Ishikawa (cell line): ENCODE measurements at regions not wholly inside any gene's neighbourhood (a gene's known extent, or its start where the extent isn't known, plus 50 kb on each side); places are given as distances from the start of the nearest gene placed in this dataset.

Source experiments
- CEBPB ChIP-seq: IDR thresholded peaks from 2 replicates; pipeline ENCODE4 v1.6.1; 2012
- CREB1 ChIP-seq: IDR thresholded peaks from 2 replicates; pipeline ENCODE4 v1.6.1; 2012; ENCODE audit warnings: low read depth
- EGR1 ChIP-seq: IDR thresholded peaks from 2 replicates; pipeline ENCODE4 v1.6.1; 2012
- EP300 ChIP-seq: IDR thresholded peaks from 2 replicates; pipeline ENCODE4 v1.6.1; 2012; ENCODE audit warnings: borderline replicate concordance
- FOXM1 ChIP-seq: IDR thresholded peaks from 2 replicates; pipeline ENCODE4 v1.6.1; 2012; ENCODE audit warnings: low read depth, borderline replicate concordance
- MAX ChIP-seq: IDR thresholded peaks from 2 replicates; pipeline ENCODE4 v1.6.1; 2012
- NFIC ChIP-seq: IDR thresholded peaks from 2 replicates; pipeline ENCODE4 v1.6.1; 2012
- RAD21 ChIP-seq: IDR thresholded peaks from 2 replicates; pipeline ENCODE4 v1.6.1; 2012; ENCODE audit warnings: low read depth
- TAF1 ChIP-seq: IDR thresholded peaks from 2 replicates; pipeline ENCODE4 v1.6.1; 2012; ENCODE audit warnings: low read depth, mild to moderate bottlenecking
- TCF12 ChIP-seq: IDR thresholded peaks from 2 replicates; pipeline ENCODE4 v1.6.1; 2012; ENCODE audit warnings: low read depth
- TEAD4 ChIP-seq: IDR thresholded peaks from 2 replicates; pipeline ENCODE4 v1.6.1; 2012
- USF1 ChIP-seq: IDR thresholded peaks from 2 replicates; pipeline ENCODE4 v1.6.1; 2012
- YY1 ChIP-seq: IDR thresholded peaks from 2 replicates; pipeline ENCODE4 v1.6.1; 2012; ENCODE audit warnings: low read depth
- ZBTB7A ChIP-seq: IDR thresholded peaks from 2 replicates; pipeline ENCODE4 v1.6.1; 2012; ENCODE audit warnings: low read depth
- TF ChIP-seq, protein P1 (sequence below): IDR thresholded peaks from 2 replicates; pipeline ENCODE4 v1.6.1; 2012; ENCODE audit warnings: low read depth, mild to moderate bottlenecking

- no peak for TF ChIP-seq MAX
- TF ChIP-seq RAD21 = no peak
- TF ChIP-seq CEBPB = no peak
- no peak for TF ChIP-seq USF1
- no peak for TF ChIP-seq CREB1
- TF ChIP-seq NFIC = no peak
- no peak for TF ChIP-seq EP300
- no peak for TF ChIP-seq EGR1
- no peak for TF ChIP-seq TCF12
- no peak for TF ChIP-seq ZBTB7A
- no peak for TF ChIP-seq TEAD4
Observed at GRCh38 chr4:104022226-104022625, 302.4 kb upstream of the TACR3 start.

- TF ChIP-seq FOXM1 = no peak
- no peak for TF ChIP-seq CREB1
- no peak for TF ChIP-seq MAX
- no peak for TF ChIP-seq YY1
- TF ChIP-seq CEBPB = no peak
- TF ChIP-seq TAF1 = no peak
- TF ChIP-seq ZBTB7A = no peak
- no peak for TF ChIP-seq TCF12
- TF ChIP-seq, protein P1, sequence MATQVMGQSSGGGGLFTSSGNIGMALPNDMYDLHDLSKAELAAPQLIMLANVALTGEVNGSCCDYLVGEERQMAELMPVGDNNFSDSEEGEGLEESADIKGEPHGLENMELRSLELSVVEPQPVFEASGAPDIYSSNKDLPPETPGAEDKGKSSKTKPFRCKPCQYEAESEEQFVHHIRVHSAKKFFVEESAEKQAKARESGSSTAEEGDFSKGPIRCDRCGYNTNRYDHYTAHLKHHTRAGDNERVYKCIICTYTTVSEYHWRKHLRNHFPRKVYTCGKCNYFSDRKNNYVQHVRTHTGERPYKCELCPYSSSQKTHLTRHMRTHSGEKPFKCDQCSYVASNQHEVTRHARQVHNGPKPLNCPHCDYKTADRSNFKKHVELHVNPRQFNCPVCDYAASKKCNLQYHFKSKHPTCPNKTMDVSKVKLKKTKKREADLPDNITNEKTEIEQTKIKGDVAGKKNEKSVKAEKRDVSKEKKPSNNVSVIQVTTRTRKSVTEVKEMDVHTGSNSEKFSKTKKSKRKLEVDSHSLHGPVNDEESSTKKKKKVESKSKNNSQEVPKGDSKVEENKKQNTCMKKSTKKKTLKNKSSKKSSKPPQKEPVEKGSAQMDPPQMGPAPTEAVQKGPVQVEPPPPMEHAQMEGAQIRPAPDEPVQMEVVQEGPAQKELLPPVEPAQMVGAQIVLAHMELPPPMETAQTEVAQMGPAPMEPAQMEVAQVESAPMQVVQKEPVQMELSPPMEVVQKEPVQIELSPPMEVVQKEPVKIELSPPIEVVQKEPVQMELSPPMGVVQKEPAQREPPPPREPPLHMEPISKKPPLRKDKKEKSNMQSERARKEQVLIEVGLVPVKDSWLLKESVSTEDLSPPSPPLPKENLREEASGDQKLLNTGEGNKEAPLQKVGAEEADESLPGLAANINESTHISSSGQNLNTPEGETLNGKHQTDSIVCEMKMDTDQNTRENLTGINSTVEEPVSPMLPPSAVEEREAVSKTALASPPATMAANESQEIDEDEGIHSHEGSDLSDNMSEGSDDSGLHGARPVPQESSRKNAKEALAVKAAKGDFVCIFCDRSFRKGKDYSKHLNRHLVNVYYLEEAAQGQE = no peak
Observed at GRCh38 chr4:104020641-104021040, 300.9 kb upstream of the TACR3 start.

DNA sequence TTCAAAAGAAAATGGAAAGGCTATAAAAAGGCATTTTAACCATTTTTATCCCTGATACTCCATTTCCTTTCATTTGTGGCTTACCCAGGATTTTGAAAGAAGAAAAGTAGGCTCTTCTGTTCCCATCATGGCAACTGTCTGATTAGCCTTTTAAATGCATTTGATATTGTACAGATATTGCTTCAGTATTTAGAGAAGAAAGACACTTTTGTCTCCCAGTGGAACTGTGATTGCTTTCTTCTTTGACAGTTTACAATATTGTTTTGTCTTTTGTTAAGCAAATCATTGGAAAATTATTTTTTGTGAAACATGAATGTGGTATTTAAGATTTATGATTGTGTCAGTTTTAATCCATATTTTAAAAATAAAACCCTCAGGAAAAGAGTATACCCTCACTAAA is 297.4 kb upstream of the TACR3 start:
- no peak for TF ChIP-seq YY1

GRCh38 chr4:104015680-104016079 is 295.9 kb upstream of the TACR3 start:
- TF ChIP-seq NFIC (no peak), RAD21 (peak; percentile 45; the same call in 1 of the 2 replicates)

DNA sequence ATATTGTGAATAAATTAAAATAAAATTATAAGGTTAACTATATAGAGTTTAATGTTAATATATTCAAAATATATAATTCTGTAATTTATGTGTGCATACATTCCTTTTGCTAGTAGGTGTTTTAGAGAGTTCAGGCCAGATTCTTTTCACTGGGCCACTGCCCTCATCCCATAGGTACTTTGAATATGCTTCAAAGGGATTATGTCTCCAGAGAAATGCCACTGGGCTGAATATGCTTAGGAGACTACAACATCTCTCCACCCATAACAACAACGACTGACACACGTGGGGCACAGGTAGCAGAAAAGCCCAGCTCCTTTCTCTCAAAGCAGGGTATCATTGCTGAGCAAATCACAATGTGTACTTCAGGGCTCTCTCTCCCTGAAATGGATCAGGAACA is 290.9 kb upstream of the TACR3 start:
- TF ChIP-seq EGR1 (no peak), RAD21 (no peak), CEBPB (no peak), TAF1 (no peak), FOXM1 (no peak), USF1 (no peak), MAX (no peak), NFIC (no peak), TCF12 (no peak), EP300 (no peak), ZBTB7A (no peak), TEAD4 (no peak), CREB1 (no peak), YY1 (no peak)
- TF ChIP-seq, protein P1 = no peak

DNA sequence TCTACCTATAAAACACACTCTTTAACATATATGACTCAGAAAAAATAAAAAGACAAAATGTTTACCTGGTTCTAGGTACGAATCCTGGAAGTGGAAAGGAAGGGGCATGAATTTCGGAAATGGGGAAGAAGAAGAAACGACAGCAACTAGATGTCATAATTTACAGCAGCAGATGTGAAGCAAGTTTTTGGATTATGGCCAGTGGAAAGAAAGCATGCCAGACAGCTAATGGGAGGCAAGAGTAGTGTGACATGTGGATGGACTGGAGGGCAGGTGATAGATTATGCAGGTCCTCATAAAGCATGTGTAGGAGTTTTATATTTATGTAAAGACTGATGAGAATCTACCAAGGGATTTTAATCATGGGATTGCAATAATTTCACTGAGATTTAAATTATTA is 279.0 kb upstream of the TACR3 start:
- TF ChIP-seq ZBTB7A (no peak), YY1 (no peak)

DNA sequence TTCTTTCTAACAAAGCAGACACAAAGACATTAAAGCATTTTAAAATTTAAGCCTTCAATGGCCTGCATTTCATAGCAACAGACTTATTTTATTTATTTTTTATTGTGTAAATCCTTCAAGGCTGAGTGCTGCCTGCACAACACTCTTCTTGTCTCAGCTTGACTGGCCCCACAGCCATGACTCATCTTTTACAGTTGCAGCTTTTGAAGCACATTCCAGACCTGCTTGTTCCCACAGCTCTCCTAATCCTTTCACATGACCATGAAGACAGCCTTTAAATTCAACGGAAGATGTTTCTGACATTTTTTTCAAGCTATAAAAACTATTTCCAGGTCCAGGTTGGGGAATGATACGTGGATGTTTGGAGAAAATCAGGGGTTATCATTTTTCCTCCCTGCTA is 276.9 kb upstream of the TACR3 start:
- TF ChIP-seq FOXM1 = peak; percentile 24; the same call in 1 of the 2 replicates
- TF ChIP-seq USF1 = peak; percentile 65
- TF ChIP-seq TEAD4 = peak; percentile 75
- 0 out of 2 replicates have a peak, but pooled peaks have one; percentile 35 for TF ChIP-seq YY1
- TF ChIP-seq, protein P1 = no peak
- TF ChIP-seq EGR1 = no peak
- TF ChIP-seq TCF12 = no peak
- no peak for TF ChIP-seq CEBPB
- peak; percentile 43; the same call in 1 of the 2 replicates for TF ChIP-seq MAX
- peak; percentile 46; the same call in 1 of the 2 replicates for TF ChIP-seq EP300
